ENCODE measurements at regions not wholly inside any gene's neighbourhood (a gene's known extent, or its start where the extent isn't known, plus 50 kb on each side); places are given as distances from the start of the nearest gene placed in this dataset.
A peak's percentile ranks its signal among the peaks of the same experiment; 100 is the strongest.

DNA sequence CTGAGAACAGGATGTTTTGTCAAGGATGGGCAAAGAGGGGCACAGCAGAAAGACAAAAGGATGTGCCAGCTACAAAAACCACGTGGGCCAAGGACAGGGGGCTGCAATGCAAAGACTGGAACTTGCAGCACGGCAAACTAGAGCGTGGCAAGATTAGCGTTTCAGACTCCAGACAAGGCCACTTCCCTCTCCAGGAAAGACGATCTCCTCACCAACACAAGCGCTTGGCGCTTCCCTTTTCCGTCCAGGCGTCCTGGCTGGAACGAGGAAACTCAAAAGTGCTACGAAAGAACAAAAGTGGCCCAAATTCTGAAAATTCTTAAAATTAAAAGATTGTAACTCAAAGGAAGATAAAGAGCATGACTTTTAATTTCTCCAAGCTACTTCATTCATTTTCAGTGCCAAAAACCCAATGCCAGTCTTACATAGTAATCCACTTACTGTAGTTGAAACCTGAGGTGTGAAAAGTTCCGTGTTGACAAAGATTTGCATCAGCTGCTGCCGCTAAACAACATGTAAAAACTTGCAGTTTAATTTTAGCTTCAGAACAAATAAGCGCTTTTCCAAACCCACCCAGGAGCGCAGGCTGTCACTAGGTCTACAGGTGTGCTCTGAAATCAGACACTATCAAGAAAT is 207.1 kb upstream of the RREB1 start:
- no peak for DNase-seq

DNA sequence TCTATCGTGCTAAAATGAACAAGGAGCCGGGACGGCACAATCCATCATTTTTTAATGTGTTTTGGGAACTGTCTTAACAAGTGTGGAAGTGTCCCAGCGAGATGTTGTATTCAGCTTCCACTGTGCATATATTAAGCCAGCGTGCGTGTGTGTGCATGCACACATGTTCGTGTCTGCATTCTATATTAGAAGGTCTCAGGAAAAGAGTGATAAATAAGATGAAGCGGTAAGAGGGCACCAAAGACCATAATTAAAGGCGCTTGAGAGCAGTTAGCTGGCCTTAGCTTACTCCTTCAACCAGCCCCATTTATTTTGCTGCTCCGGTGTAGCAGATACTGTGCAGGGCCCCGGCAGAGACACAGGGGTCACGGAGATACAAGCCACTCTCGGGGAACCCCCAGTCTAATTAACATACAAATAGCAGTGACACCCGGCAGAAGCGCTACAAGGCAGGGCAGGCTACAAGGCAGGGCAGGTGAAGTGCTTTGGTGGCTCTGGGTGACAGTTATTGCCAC is 206.5 kb upstream of the RREB1 start:
- DNase-seq = no peak

DNA sequence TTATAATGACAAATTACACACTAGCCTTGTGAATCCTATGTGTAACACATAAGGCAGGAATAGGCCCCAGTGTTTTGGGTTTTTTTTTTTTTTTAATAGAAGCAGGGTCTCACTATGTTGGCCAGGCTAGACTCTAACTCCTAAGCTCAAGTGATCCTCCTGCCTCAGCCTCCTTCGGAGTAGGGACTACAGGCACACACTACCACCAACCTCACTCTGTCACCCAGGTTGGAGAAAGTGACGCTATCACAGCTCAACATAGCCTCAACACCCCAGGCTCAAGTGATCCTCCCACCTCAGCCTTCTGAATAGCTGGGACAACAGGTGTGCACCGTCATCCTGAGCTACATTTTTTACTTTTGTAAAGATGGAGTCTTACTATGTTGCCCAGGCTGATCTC is 205.8 kb upstream of the RREB1 start:
- DNase-seq = no peak

DNA sequence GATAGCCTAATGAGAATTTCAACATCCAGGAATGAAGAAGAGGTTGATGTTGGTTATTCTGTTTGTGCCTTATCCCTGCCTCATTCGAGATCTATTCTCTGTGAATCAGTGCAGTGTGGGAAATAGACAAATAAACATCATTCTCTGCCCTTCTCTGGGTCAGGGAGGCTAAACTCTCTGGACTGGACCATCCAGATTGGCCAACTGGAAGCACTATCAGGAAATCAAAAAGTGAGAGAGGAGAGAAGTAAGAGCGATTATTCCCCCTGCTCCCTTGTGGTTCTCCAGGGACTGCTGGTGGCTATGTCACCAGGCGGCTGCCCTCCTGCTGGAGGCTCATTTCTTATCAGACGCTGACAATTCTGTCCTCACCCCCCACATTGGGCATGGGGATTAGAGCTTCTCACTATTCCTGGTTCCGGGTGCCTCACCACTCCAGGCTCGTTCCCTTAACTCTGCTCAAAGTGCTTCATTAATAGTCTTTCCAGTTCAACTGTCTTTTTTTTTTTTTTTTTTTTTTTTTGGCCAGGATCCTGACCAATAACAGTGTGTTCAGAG is 201.7 kb upstream of the RREB1 start:
- DNase-seq = no peak

DNA sequence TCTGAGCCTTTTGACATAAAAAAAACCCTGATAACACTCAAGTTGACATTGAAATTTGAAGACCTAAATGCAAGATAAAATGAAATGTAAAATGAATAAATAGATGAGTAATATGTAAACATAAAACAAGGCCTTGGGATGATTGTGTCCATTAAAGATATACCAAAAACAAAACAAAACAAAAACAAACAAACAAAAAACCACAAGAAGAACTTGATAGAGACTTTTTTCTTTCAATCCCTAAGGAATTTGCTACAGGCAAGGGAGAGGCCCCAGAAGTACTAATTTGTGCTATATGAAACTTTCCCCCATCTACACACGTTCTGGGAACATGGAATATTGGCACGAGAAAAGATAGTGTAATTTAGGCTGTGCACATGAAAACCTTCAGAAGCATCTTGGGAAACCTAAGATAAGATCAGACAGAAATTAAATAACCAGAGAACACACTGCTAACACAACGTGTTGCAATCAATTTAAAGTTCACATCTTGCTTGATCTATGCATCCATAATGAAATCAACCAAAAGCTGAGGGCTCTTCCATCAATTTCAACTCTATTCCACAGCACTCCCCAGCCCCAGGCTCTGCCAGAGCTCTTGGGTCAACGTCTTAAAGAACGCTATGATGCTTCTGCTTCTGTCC is 201.1 kb upstream of the RREB1 start:
- no peak for DNase-seq

DNA sequence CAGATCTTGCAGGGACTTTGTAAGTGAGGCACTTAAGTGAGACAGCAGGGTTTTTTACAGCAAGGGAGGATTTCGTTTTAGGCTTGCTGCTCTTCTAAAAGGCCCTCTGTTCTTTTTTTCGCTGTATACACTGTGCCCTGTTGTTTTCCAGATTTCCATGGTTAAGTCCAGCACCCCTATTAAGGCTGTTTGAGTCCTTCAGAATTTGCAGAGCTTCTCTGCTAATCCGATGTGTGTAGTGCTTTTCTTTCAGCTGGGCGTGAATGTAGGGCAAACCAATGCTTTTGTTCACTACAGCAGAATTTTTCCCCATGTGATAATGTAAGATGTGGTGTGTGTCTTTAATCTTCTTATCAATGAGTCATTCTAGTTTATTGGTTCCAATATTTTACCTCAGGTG is 200.5 kb upstream of the RREB1 start:
- DNase-seq = no peak

DNA sequence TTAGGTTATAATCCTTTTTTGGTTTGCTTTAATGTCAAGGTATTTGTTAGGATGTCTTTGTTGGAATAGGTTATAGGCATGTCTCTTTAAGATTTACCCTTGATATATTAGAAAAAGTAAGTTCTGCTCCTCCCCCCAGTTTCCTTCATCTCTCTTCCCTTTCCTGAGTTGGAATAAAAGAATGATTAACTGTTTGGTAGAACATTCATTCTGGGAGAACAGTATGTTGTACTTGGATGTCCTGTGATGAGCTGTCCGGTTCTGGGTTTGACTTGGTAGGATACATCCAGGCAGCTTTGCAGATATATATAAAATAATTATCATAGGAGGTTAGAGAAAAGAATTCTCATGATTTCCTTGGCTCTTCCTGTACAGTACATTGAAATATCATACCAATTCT is 199.6 kb upstream of the RREB1 start:
- DNase-seq = no peak

DNA sequence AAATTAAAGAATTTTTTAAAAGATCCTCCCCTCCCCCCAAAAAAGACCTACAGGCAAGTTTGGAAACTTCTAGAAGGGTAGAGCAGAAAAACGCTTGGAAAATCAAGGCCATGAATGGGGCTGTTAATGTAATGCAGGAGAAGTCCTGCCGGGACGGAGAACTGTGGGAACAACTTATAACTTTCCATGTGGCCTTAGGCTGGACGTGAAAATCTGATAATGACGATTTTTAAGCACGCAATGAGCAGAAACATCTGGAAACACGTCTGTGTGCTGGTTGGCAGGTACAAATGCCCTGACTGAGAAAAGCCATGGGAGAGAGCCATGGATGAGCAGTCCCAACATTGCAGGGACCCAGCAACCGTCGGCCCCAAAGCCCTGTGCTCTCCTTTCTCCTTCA is 198.7 kb upstream of the RREB1 start:
- no peak for DNase-seq

DNA sequence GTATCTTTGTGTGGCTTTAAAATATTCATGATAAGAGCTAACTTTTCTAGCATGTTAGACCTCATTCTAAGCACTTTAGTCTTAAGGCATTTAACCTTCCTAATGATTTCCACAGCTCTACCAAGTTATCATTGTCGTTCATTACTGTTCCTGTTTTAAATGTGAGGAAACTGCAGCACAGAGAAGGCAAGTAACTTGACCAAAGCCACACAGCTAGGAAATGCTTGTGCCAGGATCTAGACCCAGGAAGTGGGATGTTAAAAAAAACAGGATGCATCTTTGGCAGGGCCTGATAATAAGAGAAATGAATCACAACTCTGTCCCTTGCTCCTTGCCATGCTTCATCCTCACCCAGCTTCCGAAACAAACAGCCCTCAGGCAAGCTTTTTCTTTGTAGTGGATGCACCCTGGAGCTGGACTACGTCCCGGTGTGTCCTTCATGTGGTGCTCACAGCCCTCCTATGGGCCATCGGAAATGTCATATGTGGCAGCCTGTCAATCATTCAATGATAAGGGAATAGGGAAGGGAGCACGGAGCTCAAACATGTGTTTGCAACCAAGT is 196.9 kb upstream of the RREB1 start:
- no peak for DNase-seq

DNA sequence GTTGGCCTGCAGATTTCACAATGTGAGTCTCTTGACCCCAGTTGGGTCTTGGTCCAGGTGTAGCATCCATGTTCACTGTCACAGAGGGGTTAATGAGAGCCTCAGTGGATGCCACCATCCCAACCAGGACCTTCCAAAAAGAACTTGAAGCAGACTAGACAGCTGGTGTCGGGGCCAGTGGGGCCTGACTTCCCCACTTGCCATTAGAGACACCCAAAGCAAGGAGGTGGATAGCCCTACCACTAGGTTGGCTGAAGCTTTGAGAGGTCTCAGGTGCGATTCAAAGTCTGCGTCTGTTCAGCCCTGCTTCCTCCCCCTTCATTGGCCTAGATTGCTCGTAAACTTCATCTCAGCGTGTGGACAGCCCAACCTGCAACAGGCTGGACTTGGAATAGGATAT is 196.4 kb upstream of the RREB1 start:
- DNase-seq = no peak

DNA sequence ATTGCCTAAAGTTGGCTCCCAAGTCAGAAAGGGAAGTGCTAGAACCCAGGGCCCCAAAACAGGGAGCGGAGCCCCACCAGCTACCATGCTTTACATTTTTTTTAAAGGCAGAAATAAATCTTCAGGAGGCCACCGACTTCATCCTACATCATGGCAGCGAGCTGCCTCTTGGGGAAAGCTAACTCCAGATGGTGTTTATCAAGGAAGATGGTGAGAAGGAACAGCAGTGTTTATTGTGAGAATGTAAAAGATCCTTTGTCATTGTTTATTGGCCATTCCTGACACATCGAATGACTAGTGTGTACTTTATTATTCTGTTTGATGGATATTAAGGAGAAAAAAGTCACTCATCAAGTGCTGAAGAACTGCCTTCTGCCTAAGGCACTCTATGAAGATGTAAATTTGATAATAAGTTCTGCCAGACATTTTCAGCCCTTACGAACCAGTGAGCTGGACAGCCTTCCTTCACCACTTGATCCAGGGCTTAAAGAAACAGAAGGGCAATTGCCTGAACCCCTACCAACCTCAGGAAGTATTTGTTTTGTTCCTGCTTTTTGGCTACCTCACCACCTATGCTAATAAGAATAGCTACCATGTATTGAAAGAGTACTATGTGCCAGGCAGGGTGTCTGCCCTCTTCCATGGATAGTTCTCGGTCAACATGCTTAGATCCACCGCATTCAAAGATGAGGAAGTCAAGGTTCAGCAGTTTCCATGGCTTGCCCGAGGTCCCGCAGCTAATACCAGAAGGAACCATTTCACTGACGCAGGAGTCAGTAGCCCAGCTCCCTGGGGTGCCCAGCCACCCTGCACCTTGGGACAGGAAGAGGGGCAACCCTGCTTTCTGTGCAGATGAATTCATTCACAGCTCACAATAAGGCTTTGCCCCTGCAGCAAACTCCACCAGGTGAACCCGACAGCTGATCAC is 194.7 kb upstream of the RREB1 start:
- no peak for DNase-seq

DNA sequence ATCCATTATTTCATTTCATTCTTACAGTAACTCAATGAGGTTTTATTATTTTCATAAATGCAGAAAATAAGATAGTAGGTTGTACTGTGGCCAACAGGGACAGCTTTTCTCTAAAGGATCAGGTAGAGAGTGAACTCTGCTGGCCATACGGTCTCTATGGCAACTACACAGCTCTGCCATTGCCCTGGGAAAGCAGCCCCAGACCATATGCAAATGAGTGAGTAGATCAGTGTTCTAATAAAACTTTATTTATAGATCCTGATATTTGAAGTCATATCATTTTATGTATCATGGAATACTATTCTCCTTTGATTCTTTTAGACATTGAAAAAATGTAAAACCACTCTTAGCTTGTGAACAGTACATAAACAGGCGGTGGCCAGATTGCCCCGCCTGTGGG is 192.5 kb upstream of the RREB1 start:
- no peak for DNase-seq

DNA sequence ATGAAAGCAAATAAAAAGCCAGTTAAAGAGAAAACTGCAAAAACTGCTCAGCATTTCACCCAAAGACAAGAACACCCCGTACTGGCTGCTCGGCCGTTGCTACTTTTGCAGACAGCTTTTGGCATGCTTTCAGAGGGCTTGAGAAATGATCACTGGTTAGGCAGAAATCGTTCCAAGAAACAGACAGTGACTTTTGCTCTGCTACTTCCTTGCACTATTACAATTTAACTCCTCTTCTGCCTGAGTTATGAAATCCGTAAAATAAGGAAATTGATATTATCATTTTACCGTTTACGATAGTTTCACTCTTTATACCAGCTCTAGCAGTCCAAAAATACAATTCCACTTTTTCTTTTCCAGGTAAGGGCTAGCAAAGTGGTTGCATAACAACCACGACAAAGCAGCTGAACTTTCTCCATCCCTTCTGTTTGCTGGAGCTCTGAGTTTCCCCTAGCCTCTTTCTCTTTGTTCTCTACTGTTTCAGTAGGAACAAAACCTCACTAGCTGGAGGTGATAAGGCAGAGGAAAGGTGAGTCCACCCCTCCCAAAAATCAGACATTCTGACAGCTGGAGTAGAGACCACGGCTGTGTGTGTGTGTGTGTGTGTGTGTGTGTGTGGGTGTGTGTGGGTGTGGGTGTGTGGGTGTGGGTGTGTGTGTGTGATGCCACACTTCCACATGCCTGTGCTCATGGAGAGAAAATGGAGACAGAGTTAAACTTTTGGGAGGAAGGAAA is 191.8 kb upstream of the RREB1 start:
- peak; percentile 45 for DNase-seq

DNA sequence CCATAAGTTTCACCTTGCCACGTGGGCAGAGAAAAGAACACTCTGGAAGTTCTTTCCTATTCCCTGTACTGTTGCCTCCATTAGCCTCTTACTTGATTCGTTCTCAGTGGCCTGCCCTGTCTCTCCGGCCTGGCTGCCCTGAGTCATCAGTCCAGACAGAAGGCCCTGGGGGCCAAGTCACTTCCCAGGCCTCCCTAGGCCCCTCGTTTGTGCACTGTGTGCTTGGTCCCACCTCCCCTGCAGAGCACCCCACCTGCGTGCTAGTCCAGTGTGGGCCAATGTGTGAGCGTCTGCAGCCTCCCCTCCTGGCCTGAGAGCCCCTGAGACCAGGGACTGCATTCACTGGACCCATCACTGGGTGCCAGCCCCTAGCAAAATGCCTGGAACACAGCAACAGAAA is 191.2 kb upstream of the RREB1 start:
- no peak for DNase-seq

DNA sequence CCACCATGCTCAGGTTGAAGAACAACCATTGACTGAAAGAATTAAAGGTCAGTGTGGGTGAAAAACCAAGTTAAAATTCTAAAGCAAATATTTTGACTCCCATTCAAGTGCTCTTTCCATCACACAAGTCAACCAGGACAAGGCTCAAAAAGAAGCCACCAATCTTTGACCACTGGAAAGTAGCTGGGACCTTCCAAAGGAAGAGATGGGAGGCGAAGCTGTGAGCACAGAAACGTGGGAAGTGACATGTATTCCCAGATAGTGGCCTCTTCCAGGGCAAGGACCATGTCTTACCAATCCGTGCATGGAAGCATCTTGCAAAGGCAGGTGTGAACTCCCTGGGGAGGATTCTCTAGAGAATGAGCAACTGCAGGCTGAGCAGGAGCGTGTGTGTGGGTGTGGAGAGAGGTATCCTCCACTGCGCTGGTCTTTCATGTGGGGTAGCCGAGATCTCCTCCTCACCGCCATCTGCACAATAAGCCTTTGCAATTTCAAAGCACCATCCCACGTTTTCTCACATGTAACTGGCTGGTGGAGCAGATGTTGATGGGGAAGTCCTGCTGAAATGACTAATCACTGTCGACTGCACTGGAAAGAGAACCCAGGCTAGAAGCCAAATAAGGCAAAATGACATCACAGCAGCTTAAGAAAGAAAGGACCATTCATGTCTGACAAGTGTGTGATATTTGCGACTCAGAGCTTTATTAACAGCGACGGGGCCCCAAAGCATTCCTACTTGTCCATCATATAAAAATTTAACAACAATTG is 189.4 kb upstream of the RREB1 start:
- peak; percentile 62 for DNase-seq

DNA sequence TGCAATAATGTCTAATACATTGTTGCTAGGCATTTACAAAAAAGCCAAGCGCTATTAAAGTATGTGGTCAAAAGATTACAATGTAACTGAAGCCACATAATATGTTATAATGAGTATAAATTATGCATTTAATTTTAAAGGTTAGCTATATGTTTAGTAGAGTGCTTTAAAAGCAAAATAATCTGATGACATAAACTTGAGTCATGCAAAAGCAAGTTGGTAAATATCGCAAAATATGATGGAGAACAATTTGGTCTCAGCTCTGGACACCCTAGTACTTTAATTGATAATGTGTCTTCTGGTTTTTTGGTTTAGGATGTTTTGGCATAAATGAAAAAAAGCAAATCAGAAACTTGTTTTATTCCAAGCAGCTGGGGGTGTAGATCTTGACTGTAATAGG is 188.6 kb upstream of the RREB1 start:
- DNase-seq = no peak

DNA sequence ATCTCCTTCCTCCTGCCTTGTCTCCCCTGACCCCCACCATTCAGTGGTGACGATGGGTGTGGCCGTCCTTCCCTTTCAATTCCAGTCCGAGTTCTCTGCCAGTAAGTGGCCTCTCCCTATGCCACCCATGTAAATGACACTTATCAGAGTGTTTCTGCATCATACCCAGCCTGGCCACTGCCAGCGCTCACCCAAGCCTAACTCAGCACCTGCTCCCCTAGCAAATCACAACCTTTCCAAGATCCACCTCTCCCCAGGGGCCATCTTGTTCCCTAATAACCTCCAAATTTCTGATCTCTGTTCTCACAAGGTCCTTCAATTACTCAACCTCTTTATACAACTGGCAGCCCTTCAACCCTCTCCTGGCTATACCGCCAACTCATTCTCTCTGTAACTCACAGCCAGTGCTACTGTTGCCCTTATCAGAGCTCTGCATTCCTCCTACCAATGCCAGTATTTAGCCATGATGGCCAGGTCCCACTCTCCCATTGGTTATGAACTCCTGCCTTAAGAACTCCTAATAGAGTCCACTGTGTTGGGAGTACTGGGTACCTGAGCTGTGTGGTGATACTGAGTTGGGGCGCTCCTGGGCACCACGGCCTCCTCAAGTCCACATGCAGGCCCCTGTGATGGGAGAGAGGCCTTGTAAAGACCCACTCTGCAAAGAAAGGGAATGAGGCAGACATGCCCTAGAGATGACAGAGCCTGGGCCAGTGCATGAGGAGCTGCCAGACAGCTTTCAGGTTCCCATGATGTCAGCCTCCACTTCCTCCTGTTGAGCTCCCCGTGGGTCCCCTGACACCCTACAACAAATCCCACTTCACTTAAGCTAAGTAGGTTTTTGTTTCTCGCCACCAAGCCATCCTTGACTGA is 187.4 kb upstream of the RREB1 start:
- no peak for DNase-seq

DNA sequence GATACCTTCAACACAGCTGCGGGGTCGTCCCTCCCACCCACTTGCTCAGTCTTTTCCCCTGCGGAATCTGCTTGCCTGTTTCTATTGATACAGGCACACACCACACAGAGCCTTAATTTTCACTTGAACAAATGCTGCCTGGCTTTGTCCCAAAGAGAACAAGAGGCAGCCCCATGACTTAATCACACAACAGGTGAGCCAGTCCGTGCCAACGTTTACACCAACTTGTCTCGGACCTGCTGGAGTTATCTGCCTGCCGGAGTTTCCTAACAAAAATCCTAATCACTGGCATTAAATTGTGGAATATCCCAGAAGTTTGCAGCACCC is 186.8 kb upstream of the RREB1 start:
- no peak for DNase-seq

DNA sequence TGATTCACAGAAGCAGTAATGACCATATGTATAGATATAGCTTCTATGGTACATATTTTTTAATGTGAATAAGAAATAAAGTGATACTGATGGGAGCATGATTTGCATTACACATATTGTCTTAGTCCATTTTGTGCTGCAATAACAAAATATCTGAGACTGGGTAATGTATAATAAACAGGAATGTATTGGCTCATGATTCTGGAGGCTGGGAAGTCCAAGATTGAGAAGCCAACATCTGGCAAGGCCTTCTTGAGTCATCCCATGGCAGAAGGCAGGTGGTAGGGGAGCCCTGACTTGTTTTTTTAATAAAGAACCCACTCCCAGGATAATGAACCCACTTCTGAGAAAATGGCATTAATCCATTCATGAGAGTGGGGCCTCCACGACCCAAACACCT is 185.6 kb upstream of the RREB1 start:
- no peak for DNase-seq

DNA sequence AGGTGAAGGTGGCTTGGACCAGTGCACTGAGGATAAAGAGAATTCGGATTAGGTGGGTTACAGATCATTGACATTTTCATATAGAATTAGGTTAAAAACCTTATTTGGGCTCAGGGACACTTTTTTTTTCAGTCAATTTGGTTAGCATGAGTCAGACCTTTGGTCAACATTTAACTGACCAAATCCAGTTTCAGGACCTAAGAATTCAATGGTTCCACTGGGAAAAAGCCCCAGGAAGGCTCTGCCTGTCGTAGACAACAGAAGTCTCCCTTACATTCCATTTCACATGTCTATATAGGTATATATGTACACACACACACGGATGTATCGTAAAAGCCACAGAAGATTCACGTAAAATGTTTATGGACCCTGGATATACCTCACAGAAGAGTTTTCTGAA is 184.2 kb upstream of the RREB1 start:
- DNase-seq = no peak

DNA sequence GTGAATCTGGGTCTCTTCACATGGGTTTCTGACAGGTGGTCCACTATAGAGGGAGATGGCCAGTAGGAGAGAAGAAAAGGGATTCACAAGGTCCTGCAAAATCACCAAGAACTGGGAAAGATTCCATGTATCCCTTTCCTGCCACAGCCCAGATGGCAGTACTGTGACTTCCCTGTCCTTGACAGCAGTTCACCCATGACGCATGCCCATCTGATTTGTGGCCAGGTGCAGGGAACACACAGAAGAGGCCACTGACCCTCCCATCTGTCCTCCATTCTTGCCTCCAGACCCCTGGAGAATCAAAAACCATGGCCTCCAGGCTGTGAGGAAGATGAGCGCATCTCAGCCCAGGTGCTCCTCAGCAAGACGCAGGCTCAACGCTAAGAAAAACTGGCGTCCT is 183.1 kb upstream of the RREB1 start:
- no peak for DNase-seq

Measured in fibroblast of skin of right biceps (primary cell).